HG02571 (cell line): ENCODE measurements at regions not wholly inside any gene's neighbourhood (a gene's known extent, or its start where the extent isn't known, plus 50 kb on each side); places are given as distances from the start of the nearest gene placed in this dataset.

Experiments used
- ATAC-seq: cut with Tn5 transposase; IDR thresholded peaks from one replicate; pipeline ENCODE4 v1.9.1; 2021; ENCODE audit warnings: mild to moderate bottlenecking, moderate library complexity; ENCODE audit not compliant: unreplicated experiment

DNA sequence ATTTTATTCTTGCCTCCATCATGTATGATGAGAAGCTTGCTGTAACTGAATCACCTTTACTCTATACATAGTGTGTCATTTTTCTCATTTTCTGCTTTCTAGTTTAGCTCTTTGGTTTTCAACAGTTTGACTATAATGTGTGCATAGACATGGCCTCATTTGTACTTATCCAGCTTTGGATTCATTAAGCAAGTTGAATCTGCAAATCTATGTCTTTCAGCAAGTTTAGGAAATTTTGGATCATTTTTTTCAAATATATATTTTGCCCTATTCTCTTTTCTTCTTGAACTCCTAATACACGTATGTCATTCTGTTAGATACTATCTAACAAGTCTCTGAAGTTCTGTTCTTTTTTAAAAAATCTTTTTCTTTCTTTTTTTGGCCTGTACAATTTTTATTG lies 57.8 kb downstream of the PRLHR start:
- ATAC-seq, result no peak

DNA sequence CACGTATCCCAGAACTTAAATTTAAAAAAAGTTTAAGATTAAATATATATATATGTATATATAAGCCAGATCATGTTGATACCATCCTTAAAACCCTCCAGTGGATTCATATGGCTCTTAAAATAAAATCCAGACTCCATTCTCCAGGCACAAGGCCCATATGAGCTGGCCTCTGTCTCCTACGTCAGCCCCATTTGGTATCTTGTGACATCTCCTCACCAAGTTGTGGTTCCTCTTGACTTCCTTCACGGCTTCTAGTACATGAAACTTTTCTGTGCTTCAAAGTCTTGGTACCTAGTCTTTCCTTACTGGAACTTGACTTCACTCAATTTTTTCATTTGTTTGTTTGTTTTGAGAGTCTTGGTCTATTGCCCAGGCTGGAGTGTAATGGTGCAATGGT lies 61.3 kb downstream of the PRLHR start:
- no peak for ATAC-seq

DNA sequence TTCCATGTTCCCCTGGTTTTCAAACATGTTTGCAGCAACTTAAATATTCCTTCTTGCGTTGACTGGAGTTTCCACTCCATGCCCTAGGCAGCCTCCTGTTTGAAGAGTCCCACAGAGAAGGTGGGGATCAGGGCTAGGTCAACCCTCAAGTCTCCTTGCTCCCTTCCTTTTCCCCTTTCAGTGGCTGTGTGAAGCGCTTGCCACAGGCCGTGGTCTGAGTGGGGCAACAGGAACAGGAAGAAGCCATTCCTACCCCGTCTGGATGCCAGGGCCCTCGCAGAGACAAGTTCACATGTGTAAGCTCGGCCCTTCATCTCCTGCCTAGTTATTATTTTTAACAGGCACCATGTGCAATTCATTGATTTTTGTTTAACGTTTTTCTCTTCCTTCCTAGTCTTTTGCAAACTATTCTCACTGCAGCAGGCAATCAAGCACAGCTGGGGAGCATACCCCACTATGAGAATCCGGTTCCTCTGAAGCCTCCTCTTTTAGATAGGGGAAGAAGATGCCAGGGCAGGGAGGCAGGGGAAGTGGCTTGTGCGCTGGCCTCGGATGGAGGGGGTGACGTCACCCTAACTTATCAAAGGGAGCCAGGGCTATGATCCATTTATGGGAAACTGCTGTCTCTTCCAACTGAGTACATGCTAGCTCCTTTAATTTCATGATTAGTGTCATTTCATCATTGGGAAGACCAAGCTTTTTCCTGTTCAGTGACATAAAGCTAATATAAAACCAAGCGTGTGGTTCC lies 64.2 kb downstream of the PRLHR start:
- no peak for ATAC-seq

DNA sequence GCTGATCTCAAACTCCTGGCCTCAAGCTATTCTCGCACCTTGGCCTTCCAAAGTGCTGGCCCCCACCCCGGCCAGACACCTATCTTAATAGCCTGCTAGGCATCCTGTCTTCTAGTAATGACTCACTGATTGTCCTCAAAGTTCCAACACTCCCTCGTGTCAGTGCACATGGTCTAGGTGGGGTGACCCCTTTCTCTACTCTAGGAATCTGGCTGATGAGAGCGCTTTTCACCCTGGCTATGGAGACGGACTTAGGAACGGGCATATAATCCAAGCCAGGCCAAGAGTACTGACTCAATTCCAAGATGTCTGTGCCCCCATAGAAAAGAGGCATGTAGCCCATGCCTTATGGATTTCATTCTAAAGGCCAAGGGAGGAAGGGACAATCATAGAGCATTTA lies 67.0 kb downstream of the PRLHR start:
- ATAC-seq, result no peak

DNA sequence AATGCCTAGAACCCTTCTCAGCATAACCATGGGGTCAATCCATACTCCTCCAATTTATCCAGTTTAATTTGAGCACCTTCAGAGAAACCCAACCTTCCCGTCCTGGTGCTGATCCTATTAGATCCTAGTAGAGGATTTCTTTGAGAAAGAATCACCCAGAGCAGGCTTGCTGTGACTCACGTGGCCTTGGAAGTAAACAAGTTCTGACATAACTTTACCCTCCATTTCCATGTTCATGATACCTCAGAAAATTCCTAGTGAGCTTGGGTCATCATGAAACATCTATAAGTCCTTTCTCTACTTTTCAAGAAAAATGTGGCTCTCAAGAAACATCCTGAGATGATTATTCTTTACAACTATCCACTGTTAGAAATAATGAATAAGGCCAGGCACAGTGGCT lies 71.7 kb downstream of the PRLHR start:
- no peak for ATAC-seq

DNA sequence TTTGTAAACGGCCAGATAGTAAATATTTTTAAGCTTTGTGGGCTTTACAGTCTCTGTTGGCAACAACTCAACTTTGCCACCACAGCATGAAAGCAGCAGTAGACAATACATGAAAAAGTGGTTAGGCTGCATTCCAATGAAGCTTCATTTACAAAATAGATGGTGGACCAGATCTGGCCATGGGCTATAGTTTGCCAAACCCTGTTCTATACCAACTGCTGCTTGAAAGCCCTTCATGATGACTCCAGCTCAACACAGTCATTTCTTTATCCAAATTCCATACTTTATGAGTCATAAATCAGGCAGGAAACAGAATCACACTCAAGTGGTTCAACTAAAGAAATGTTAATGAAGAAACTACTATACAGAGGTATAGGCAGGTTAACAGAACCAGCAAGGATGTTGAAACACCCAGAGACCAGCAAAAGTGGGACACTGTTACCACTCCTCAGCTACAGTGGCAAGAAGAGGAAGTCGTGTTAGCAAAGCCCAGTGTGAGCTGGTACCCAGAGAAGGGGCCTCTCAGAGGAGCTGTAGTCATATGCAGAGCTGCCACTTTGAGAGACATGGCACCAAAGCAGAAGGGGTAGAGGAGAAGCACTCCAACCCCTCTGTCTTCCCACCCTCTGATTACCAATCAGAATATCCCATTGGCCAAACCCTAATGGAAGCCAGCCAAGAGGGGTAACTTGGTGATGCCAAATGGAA lies 72.5 kb downstream of the PRLHR start:
- no peak for ATAC-seq

DNA sequence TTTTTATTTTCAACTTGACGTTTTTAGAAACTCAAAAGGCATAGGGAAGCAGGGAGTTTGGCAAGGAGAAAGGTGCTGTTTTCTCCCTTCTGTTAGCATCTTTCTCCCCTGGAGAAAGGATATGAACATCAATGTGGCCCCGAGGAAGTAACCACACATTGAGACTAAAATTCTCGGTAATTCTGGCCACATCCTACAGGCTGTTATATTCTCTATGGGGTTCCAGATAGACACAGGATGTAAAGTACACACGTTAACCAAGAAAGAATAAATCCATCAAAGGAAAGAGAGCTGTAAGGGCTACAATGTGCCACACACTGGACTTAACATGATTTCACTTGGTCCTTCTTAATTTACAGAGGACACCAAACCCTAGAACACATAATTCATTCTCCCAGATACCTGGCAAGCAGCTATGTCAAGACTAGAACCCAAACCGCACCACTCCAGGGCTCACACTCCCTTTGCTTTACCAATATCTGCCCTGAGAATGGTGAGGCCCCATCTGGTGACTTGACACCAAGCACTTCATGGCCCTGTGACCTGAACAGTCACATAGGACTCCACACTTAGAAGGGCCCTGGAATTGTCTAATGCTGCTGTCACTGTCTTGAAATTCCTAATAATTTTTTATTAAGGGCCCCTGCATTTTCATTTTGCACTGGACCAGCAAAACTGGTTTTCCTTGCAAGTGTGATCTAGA lies 73.9 kb downstream of the PRLHR start:
- no peak for ATAC-seq

DNA sequence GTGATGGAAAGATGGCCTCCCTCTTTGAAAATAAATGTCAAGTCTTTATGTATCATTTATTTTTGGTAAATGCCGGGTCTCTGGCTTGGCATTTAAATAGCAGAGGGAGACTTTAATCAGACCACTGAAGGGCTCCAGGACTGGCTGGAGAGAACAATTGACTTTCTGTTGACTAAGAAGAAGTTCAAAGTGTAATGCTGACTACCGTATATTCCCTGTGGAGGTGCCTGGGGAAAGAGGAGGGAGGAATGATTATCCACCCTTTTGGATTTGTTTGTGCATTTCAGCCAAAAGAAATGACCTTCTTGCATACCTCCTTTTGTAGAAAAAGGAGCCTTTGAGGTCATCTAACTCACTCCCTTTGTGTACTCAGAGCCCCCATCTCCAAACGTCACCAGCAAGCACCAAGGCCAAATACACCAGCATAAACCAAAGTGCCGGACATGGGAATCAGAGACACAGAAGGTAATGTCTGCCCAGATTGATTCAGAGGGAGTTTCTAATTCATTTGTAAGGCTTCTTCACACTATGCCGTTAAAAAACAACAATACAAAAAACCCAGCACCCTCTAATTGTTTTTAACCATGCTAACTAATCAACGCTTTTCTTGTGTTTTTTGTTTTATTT lies 75.2 kb downstream of the PRLHR start:
- ATAC-seq, result no peak

DNA sequence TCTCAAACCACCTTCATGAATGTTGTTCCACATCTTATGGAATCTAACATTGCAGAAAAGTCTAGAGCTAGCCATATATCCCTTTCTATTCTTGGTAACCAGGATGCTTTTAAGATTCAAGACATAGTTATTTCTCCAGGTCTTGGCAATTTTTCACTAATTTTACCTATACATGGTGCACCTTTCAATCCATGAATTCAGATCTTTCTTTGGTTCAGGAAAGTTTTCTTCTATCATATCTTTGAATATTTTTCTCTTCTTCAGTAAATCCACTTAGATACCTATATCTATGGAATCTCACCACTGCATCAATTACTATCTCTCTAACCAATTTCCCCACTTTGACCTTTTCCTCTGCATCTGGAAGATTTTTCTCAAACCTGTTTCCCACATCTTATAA lies 77.4 kb downstream of the PRLHR start:
- ATAC-seq, result no peak

DNA sequence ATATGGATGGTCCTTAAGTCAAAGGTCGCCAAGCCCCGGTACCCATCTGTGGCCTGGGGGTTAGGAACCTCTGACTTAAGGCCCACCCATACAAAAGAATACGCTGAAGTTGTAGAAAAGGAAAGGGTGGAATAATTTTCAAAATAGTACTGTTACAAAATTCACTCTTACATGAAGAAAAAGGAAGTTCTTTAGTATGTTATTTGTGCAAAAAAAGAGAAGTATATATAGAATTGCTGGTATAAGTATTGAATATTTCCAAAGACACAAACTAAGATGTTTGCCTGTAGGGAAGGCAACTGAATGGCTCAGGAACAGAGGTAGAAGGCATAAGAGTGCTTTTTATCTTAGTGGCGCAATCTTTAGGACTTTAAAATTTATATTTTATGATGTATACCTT lies 78.7 kb downstream of the PRLHR start:
- no peak for ATAC-seq

DNA sequence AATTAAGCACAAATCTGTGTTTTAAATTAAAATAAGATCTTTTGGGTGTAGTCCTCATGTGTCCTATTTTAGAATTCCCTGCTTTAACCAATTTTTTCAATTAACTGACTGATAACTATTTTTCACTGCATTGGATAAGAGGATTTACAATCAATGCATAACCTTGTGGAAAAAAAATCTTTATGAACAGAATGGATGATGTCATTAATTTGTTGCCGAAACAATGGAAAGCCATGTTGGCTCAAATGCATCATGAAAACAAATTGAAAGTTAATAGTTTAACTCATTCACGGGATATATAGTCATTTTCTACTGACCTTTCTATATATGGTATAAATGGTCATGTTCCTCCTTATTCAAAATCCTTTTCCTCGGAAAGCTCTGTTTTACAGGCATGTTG lies 82.3 kb downstream of the PRLHR start:
- no peak for ATAC-seq

DNA sequence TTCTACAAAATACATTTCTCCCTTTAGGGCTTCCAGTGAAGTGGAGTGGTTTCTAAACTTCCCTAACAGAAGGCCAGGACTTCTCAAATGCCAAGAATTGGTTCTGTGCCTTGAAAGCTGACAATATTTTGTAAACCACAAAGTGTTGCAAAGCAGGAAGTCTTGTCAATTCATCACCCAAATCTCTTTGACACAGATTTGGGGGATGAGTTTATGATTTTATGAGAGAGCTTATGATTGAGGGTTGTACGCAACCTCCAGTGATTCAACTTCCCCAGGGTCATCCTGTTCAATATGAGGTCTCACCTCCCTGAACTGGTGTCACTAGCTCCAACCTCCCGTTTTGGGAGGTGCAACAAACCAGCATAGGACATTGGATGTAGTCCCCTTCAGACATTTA lies 83.7 kb downstream of the PRLHR start:
- no peak for ATAC-seq

DNA sequence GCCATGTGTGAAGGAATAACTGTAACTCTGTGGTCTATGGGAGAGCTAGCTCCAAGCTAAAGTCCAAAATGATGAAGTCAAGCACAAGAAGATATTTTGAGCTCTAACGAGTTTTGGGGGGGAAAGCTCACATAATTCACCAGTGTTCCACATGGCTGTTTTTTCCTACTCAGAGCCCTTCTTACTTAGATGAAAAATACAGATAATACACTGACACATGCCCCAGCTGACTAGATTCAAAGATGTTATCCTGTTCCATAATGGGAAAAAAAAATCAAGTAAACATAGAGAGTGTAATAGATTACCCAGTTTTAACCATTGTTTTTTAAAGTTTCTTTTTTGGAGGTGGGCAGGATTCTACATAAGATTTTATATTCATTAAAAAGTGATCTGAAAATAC lies 86.6 kb downstream of the PRLHR start:
- no peak for ATAC-seq

DNA sequence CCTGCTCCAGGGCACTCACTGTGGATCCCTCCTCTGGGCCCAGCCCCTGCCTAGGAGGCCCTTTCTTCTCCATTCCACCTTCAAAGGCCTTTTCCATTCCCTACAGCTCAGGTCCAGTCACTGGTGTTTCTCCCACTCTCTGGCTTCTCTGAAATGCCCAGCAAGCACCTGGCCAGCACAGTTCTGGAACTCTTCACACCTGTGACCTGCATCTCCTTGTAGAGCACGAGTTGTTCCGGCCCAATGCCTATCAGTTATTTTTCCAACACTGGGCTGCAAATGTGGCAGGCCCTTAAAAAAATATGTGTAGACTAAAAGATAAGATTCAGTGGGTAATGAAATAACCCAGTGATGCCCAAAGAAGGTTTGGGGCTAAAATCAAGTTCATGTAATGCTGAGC lies 87.1 kb downstream of the PRLHR start:
- ATAC-seq, result no peak

DNA sequence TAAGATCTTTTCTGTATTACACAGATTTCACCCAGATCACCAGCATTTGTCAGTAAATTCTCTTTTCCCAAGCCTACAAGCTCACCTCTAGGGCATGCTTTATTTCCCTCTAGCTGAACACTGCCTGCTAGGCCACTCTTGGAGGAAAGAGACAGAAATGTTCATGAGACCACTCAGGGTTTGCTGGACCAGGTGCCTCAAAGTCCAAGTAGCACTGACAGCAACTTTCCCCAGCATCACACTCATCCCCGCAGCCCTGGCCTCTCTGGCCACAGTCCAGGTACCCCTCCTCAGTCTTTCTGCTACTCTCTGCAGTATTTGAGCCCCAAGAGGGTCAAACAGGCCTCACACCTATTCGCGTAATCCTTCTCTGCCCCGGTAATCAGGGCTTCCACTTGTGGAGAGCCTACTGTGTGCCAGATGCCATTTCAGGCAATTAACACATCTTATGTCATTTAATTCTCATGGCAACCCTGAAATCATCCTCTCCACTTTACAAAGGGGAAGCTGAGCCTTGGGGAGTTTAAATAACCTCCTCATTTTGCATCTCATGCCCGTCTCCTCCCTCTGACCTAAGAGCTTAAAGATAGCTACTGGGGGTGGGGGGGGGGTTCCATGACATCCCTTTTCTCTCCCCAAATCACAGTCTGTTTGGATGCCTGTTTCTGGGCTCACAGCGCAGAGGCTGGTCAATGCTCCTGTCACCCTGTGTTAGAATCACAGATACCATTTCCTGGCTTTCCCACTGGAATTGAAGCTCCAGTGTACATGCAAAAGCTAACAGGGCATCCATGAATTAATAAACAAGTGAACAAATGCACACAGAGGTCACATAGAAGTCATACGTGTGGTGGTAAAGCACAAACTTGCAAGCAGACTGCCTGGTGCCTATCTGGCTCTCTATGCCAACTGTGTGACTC lies 88.5 kb downstream of the PRLHR start:
- ATAC-seq, result no peak

DNA sequence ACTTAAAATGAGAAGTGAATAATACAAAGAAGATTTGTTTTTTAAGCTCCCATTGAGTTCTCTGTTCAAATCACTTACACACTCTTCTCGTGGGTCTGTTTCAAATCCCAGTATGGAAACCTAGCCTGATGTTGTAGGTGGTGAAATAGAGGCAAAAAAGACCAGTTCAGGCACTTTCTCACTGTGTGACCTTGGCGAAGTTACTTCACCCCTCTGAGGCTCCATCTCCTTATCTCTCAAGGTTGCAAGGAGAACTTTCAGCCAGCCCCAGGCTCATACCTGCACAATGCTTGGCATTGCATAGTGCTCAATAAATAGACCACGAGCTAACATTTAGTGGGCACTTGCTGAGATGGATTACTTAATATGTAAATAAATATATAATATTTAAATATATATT lies 90.1 kb downstream of the PRLHR start:
- ATAC-seq, result no peak

DNA sequence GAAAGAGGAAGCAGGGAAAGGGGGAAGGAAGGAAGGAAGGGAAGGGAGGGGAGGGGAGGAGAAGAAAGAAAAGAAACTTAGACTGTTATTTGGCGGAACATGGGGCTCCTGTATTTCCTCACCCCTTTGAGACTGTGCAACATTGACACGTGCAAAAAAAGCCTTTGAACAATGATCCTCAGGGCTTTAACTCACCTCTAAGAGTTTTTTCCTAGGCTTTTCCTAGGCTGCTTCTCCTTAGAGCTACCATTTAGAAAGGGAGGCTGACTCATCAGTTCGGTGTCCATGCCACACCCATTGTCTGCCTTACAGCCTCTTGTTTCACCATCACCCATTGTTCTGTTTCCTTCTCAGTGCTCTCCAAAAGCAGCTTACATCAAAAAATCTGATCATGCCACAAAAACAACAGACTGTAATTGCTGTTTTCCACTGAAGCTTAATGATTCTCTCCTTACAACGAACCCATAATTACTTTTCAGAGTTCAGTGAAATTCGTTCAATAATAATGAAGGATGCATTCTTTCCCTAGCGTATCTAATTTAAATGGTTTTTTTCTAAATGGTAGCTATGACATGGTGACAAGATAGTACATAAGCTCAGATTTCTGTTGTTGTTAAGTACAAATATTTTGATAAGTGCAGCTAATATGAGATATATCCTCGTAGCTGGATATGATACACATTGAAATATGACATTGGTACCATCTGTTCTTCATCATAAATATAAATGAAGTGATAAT lies 90.8 kb downstream of the PRLHR start:
- no peak for ATAC-seq

DNA sequence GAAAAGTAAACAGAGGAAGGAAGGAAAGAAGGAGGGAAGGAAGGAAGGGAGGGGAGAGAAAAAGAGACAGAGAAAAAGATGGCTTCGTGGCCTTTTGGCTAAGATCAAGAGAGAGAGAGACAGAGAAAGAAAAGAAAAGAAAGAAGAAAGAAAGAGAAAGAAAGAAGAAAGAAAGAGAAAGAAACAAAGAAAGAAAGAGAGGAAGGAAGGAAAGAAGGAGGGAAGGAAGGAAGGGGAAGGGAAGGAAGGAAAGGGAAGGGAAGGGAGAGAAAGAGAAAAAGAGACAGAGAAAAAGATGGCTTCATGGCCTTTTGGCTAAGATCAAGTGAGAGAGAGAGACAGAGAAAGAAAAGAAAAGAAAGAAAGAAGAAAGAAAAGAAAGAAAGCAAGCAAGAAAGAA lies 91.4 kb downstream of the PRLHR start:
- no peak for ATAC-seq

DNA sequence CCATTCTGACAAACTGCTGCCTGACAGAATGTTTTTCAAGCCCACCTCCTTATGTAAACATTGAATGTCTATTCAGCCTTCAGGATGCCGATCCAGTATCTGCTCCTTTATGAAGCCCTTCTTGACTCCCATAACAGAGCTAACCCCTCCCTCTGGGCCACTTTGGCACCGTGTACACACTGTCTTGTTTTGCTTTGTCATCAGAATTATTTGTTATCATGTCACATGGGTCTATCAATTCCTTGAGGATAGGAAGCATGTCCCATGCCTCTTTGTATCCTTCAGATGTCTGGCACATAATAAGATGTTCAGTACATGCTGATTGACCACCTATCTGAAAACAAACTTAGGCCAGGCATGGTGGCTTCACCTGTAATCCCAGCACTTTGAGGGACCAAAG lies 92.3 kb downstream of the PRLHR start:
- ATAC-seq, result no peak
